Neural cell (in vitro differentiated cells): ENCODE measurements at regions not wholly inside any gene's neighbourhood (a gene's known extent, or its start where the extent isn't known, plus 50 kb on each side); places are given as distances from the start of the nearest gene placed in this dataset.
"Not testable (repeated sequence)": the region's sequence is repeated elsewhere in the genome, so short reads cannot be mapped to it uniquely, and the experiment has no call there.

ENCODE experiments used
- H2AFZ ChIP-seq: fragments of 200-600, 300-800 bp; sonication (generic), shearing (Covaris generic); 2 replicates; pipeline ENCODE4 v1.6.0; 2014; ENCODE audit warnings: low read depth, mild to moderate bottlenecking, antibody characterized with exemption, low read length, moderate library complexity
- H3F3A ChIP-seq: fragments of 200-600 bp; shearing (Covaris generic); 2 replicates; pipeline ENCODE4 v1.6.1; 2016; ENCODE audit warnings: mild to moderate bottlenecking, moderate library complexity, mixed read lengths, antibody characterized with exemption, low read length; ENCODE audit not compliant: insufficient read depth, poor library complexity, severe bottlenecking
- H3K27ac ChIP-seq: fragments of 200-600, 300-800 bp; sonication (generic), shearing (Covaris generic); 2 replicates; pipeline ENCODE4 v1.5.1; 2014; ENCODE audit warnings: mild to moderate bottlenecking, low read length, moderate library complexity
- H3K27me3 ChIP-seq: fragments of 300-800, 200-600 bp; sonication (generic), shearing (Covaris generic); 2 replicates; pipeline ENCODE4 v1.6.0; 2014; ENCODE audit warnings: mild to moderate bottlenecking, low read depth, low read length, moderate library complexity; ENCODE audit not compliant: insufficient read depth
- H3K36me3 ChIP-seq: fragments of 300-800, 200-600 bp; sonication (generic), shearing (Covaris generic); 2 replicates; pipeline ENCODE4 v1.5.1; 2014; ENCODE audit warnings: mild to moderate bottlenecking, antibody characterized with exemption, low read length, moderate library complexity; ENCODE audit not compliant: insufficient read depth
- H3K4me2 ChIP-seq: fragments of 300-800, 200-600 bp; sonication (generic), shearing (Covaris generic); 2 replicates; pipeline ENCODE4 v1.6.0; 2014; ENCODE audit warnings: mild to moderate bottlenecking, low read length
- H3K4me3 ChIP-seq: fragments of 300-800, 200-600 bp; sonication (generic), shearing (Covaris generic); 2 replicates; pipeline ENCODE4 v1.5.1; 2014; ENCODE audit warnings: mild to moderate bottlenecking, low read length, moderate library complexity
- H3K79me2 ChIP-seq: fragments of 200-600 bp; shearing (Covaris generic); replicated peaks from 2 replicates; pipeline ENCODE4 v1.6.0; 2014; ENCODE audit warnings: mild to moderate bottlenecking, low read length, moderate library complexity; ENCODE audit not compliant: insufficient read depth
- H3K9ac ChIP-seq: fragments of 300-800, 200-600 bp; sonication (generic), shearing (Covaris generic); 2 replicates; pipeline ENCODE4 v1.6.1; 2016; ENCODE audit warnings: mild to moderate bottlenecking, low read length, mixed read lengths
- H3K9me2 ChIP-seq: fragments of 200-600 bp; shearing (Covaris generic); 2 replicates; pipeline ENCODE4 v1.6.1; 2016; ENCODE audit warnings: mild to moderate bottlenecking, low read length, mixed read lengths; ENCODE audit not compliant: insufficient read depth
- H3K9me3 ChIP-seq: fragments of 200-600, 300-800 bp; sonication (generic), shearing (Covaris generic); 2 replicates; pipeline ENCODE4 v1.6.1; 2016; ENCODE audit warnings: mild to moderate bottlenecking, mixed run types, low read length, moderate library complexity, mixed read lengths
- H4K20me1 ChIP-seq: fragments of 200-600 bp; shearing (Covaris generic); 2 replicates; pipeline ENCODE4 v1.6.1; 2016; ENCODE audit warnings: mild to moderate bottlenecking, mixed run types; ENCODE audit not compliant: insufficient read depth
- CTCF ChIP-seq: fragments of 450-650 bp; IDR thresholded peaks from 2 replicates; pipeline ENCODE4 v1.5.1; 2014; ENCODE audit warnings: antibody characterized with exemption, mild to moderate bottlenecking, moderate library complexity; ENCODE audit not compliant: poor library complexity, severe bottlenecking
- EP300 ChIP-seq: fragments of 450-650 bp; conservative IDR thresholded peaks from 2 replicates; pipeline ENCODE4 v1.6.1; 2014; ENCODE audit warnings: antibody characterized with exemption, mild to moderate bottlenecking, moderate library complexity; ENCODE audit not compliant: poor library complexity, severe bottlenecking
- EZH2 ChIP-seq: fragments of 200-600, 300-800 bp; shearing (Covaris generic), sonication (generic); IDR thresholded peaks from 2 replicates; pipeline ENCODE4 v1.6.1; 2014; ENCODE audit warnings: antibody characterized with exemption, low read length, borderline replicate concordance, mild to moderate bottlenecking; ENCODE audit not compliant: insufficient read depth, poor library complexity, severe bottlenecking
- MXI1 ChIP-seq: fragments of 450-650 bp; conservative IDR thresholded peaks from 2 replicates; pipeline ENCODE4 v1.6.1; 2014; ENCODE audit warnings: antibody characterized with exemption, mild to moderate bottlenecking; ENCODE audit not compliant: poor library complexity, severe bottlenecking
- POLR2AphosphoS5 ChIP-seq: IDR thresholded peaks from 2 replicates; pipeline ENCODE4 v1.6.1; 2012
- RAD21 ChIP-seq: fragments of 450-650 bp; conservative IDR thresholded peaks from 2 replicates; pipeline ENCODE4 v1.6.1; 2014; ENCODE audit warnings: antibody characterized with exemption, mild to moderate bottlenecking, moderate library complexity
- REST ChIP-seq: IDR thresholded peaks from 2 replicates; pipeline ENCODE4 v1.6.1; 2012; ENCODE audit warnings: borderline replicate concordance
- SMC3 ChIP-seq: fragments of 450-650 bp; conservative IDR thresholded peaks from 2 replicates; pipeline ENCODE4 v1.6.1; 2014; ENCODE audit warnings: antibody characterized with exemption, mild to moderate bottlenecking, moderate library complexity; ENCODE audit not compliant: poor library complexity
- TAF1 ChIP-seq: IDR thresholded peaks from 2 replicates; pipeline ENCODE4 v1.6.1; 2012; ENCODE audit warnings: low read depth

- no peak for TF ChIP-seq EZH2
- TF ChIP-seq RAD21 = no peak
- no peak for TF ChIP-seq POLR2AphosphoS5
- TF ChIP-seq REST = no peak
- H3K4me3 ChIP-seq = no peak overlapping the region
- H3K79me2 ChIP-seq = no peaks in the 10 kb centered on the region
- H3K4me2 ChIP-seq = no peak overlapping the region
- no peak overlapping the region for H2AFZ ChIP-seq
- H3K9ac ChIP-seq = no peak overlapping the region
- H3K27ac ChIP-seq = no peak overlapping the region
- no peaks in the 10 kb centered on the region for H4K20me1 ChIP-seq
- no peaks in the 10 kb centered on the region for H3K9me3 ChIP-seq
- no peaks in the 10 kb centered on the region for H3K36me3 ChIP-seq
- no peaks in the 10 kb centered on the region for H3F3A ChIP-seq
- no peaks in the 10 kb centered on the region for H3K27me3 ChIP-seq
- H3K9me2 ChIP-seq = no peaks in the 10 kb centered on the region
Measured at GRCh38 chr4:100609810-100610209, 92.0 kb upstream of the EMCN start.

- not testable (repeated sequence) for H3F3A ChIP-seq, H3K27ac ChIP-seq, H2AFZ ChIP-seq, H3K79me2 ChIP-seq, H3K4me2 ChIP-seq, H4K20me1 ChIP-seq, H3K9me2 ChIP-seq, H3K36me3 ChIP-seq, H3K4me3 ChIP-seq, H3K9me3 ChIP-seq, H3K9ac ChIP-seq, H3K27me3 ChIP-seq
Measured at GRCh38 chr4:100608651-100609050, 90.8 kb upstream of the EMCN start.

GRCh38 chr4:100605144-100605543 is 87.3 kb upstream of the EMCN start:
- H3K4me2 ChIP-seq = no peak overlapping the region
- H3K9ac ChIP-seq = no peak overlapping the region
- no peaks in the 10 kb centered on the region for H3K27me3 ChIP-seq
- no peaks in the 10 kb centered on the region for H3K79me2 ChIP-seq
- H3K9me2 ChIP-seq = no peaks in the 10 kb centered on the region
- H3K36me3 ChIP-seq = no peaks in the 10 kb centered on the region
- H3K27ac ChIP-seq = no peak overlapping the region
- no peaks in the 10 kb centered on the region for H3K9me3 ChIP-seq
- H3F3A ChIP-seq = no peaks in the 10 kb centered on the region
- H2AFZ ChIP-seq = no peak overlapping the region
- no peak for TF ChIP-seq EZH2
- no peak for TF ChIP-seq SMC3
- TF ChIP-seq POLR2AphosphoS5 = no peak
- TF ChIP-seq TAF1 = no peak
- no peak for TF ChIP-seq MXI1
- no peaks in the 10 kb centered on the region for H4K20me1 ChIP-seq
- H3K4me3 ChIP-seq = no peak overlapping the region

GRCh38 chr4:100593935-100594334 is 76.1 kb upstream of the EMCN start:
- H3K9ac ChIP-seq = no peak overlapping the region
- no peaks in the 10 kb centered on the region for H3K79me2 ChIP-seq
- H3F3A ChIP-seq = no peaks in the 10 kb centered on the region
- no peaks in the 10 kb centered on the region for H3K27me3 ChIP-seq
- no peaks in the 10 kb centered on the region for H3K9me3 ChIP-seq
- no peak overlapping the region for H3K4me2 ChIP-seq
- H2AFZ ChIP-seq = no peak overlapping the region
- H3K4me3 ChIP-seq = no peak overlapping the region
- no peak overlapping the region for H3K27ac ChIP-seq
- H3K36me3 ChIP-seq = no peaks in the 10 kb centered on the region
- TF ChIP-seq MXI1 = no peak
- no peak for TF ChIP-seq POLR2AphosphoS5
- no peak for TF ChIP-seq TAF1
- no peak for TF ChIP-seq CTCF
- TF ChIP-seq EZH2 = no peak
- TF ChIP-seq EP300 = no peak
- TF ChIP-seq REST = no peak
- no peak for TF ChIP-seq SMC3
- TF ChIP-seq RAD21 = no peak
- no peaks in the 10 kb centered on the region for H3K9me2 ChIP-seq
- H4K20me1 ChIP-seq = no peaks in the 10 kb centered on the region
